ENCODE measurements at regions not wholly inside any gene's neighbourhood (a gene's known extent, or its start where the extent isn't known, plus 50 kb on each side); places are given as distances from the start of the nearest gene placed in this dataset.

DNA sequence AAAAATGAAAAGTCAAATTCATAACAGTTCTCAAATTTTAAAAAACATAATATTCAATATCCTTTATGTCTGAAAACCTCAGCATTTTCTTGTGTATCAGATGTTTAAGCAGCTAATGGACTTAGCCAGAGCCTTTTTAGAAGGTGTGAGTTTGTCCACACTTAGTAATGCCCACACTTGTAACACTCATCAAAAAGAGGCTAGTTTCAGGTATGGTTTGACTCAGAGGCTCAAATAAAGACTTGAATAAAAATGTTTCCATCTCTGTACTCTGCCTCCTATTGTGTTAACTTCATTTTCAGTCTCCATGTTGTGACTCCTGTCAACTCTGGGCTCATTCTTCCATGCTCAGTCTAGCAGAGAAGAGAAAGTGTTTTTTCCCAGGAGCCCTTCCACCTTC lies 311.6 kb downstream of the IRS1 start (continued):
- TF ChIP-seq, protein P1, sequence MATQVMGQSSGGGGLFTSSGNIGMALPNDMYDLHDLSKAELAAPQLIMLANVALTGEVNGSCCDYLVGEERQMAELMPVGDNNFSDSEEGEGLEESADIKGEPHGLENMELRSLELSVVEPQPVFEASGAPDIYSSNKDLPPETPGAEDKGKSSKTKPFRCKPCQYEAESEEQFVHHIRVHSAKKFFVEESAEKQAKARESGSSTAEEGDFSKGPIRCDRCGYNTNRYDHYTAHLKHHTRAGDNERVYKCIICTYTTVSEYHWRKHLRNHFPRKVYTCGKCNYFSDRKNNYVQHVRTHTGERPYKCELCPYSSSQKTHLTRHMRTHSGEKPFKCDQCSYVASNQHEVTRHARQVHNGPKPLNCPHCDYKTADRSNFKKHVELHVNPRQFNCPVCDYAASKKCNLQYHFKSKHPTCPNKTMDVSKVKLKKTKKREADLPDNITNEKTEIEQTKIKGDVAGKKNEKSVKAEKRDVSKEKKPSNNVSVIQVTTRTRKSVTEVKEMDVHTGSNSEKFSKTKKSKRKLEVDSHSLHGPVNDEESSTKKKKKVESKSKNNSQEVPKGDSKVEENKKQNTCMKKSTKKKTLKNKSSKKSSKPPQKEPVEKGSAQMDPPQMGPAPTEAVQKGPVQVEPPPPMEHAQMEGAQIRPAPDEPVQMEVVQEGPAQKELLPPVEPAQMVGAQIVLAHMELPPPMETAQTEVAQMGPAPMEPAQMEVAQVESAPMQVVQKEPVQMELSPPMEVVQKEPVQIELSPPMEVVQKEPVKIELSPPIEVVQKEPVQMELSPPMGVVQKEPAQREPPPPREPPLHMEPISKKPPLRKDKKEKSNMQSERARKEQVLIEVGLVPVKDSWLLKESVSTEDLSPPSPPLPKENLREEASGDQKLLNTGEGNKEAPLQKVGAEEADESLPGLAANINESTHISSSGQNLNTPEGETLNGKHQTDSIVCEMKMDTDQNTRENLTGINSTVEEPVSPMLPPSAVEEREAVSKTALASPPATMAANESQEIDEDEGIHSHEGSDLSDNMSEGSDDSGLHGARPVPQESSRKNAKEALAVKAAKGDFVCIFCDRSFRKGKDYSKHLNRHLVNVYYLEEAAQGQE (IDR thresholded peaks at IDR 0.05): no peak
- TF ChIP-seq EGR1 (IDR thresholded peaks at IDR 0.05; ENCODE audit: low read depth in 2 of 2): no peak

DNA sequence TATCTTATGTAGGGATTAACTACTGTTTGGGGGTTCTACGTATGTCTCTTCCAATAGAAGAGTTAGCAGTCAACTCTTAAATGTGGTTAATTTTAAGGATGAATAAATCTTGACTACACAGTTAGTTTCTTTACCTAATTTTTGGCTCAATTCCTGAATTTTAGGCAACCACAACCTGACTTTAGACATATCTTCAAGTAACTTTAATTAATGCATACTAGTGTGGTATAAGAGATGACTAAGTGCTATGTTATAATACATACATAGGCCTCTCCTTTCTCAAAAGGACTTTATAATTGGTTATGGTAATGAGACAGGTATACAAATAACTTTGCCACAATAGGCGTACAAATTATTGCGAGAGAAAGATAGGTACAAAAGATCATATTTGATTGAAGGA lies 312.0 kb downstream of the IRS1 start:
- 95% methylated on average over 3 of the region's 3 CpGs for WGBS
- H3K27ac ChIP-seq (ENCODE audit: low read depth in 1 of 2, low read length in 2 of 2): no peak overlapping the region
- H3K9ac ChIP-seq (ENCODE audit: low read depth in 1 of 2, low read length in 2 of 2): no peak overlapping the region
- no peaks in the 10 kb centered on the region for H3K36me3 ChIP-seq (ENCODE audit: control insufficient read depth in 4 of 4, insufficient read depth in 3 of 4, low read depth in 1 of 4, low read length in 3 of 4)
- no peak overlapping the region for H3K4me3 ChIP-seq (ENCODE audit: low read depth in 1 of 3, low read length in 3 of 3)
- DNase-seq (ENCODE audit: low spot score): no peak
- no peaks in the 10 kb centered on the region for H3K27me3 ChIP-seq (ENCODE audit: control insufficient read depth in 4 of 4, insufficient read depth in 4 of 4, low read length in 3 of 4)
- TF ChIP-seq FOXA1 (IDR thresholded peaks at IDR 0.05): no peak
- no peak for TF ChIP-seq JUND (IDR thresholded peaks at IDR 0.05)
- TF ChIP-seq GABPA (IDR thresholded peaks at IDR 0.05 in 1 of 2, conservative IDR thresholded peaks at IDR 0.05 in 1 of 2): no peak
- TF ChIP-seq RXRA (IDR thresholded peaks at IDR 0.05): no peak
- no peak for TF ChIP-seq TAF1 (conservative IDR thresholded peaks at IDR 0.05)
- TF ChIP-seq, protein P2, sequence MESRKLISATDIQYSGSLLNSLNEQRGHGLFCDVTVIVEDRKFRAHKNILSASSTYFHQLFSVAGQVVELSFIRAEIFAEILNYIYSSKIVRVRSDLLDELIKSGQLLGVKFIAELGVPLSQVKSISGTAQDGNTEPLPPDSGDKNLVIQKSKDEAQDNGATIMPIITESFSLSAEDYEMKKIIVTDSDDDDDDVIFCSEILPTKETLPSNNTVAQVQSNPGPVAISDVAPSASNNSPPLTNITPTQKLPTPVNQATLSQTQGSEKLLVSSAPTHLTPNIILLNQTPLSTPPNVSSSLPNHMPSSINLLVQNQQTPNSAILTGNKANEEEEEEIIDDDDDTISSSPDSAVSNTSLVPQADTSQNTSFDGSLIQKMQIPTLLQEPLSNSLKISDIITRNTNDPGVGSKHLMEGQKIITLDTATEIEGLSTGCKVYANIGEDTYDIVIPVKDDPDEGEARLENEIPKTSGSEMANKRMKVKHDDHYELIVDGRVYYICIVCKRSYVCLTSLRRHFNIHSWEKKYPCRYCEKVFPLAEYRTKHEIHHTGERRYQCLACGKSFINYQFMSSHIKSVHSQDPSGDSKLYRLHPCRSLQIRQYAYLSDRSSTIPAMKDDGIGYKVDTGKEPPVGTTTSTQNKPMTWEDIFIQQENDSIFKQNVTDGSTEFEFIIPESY (IDR thresholded peaks at IDR 0.05): no peak
- no peak for TF ChIP-seq YY1 (IDR thresholded peaks at IDR 0.05)
- no peak for TF ChIP-seq SP1 (IDR thresholded peaks at IDR 0.05)
- no peak for TF ChIP-seq EGR1 (IDR thresholded peaks at IDR 0.05; ENCODE audit: low read depth in 2 of 2)
- no peak for TF ChIP-seq RAD21 (IDR thresholded peaks at IDR 0.05)
- no peak for TF ChIP-seq HNF4G (IDR thresholded peaks at IDR 0.05)
- TF ChIP-seq, protein P3, sequence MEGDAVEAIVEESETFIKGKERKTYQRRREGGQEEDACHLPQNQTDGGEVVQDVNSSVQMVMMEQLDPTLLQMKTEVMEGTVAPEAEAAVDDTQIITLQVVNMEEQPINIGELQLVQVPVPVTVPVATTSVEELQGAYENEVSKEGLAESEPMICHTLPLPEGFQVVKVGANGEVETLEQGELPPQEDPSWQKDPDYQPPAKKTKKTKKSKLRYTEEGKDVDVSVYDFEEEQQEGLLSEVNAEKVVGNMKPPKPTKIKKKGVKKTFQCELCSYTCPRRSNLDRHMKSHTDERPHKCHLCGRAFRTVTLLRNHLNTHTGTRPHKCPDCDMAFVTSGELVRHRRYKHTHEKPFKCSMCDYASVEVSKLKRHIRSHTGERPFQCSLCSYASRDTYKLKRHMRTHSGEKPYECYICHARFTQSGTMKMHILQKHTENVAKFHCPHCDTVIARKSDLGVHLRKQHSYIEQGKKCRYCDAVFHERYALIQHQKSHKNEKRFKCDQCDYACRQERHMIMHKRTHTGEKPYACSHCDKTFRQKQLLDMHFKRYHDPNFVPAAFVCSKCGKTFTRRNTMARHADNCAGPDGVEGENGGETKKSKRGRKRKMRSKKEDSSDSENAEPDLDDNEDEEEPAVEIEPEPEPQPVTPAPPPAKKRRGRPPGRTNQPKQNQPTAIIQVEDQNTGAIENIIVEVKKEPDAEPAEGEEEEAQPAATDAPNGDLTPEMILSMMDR (IDR thresholded peaks at IDR 0.05; ENCODE audit: low read depth, low read length, missing input control): no peak
- no peak for TF ChIP-seq NR2F2 (IDR thresholded peaks at IDR 0.05)
- no peak for TF ChIP-seq HNF4A (conservative IDR thresholded peaks at IDR 0.05)
- no peaks in the 10 kb centered on the region for H3K9me3 ChIP-seq (ENCODE audit: control insufficient read depth in 4 of 4, low read length in 3 of 4)
- H3K4me1 ChIP-seq (ENCODE audit: control insufficient read depth in 4 of 4, insufficient read depth in 4 of 4, low read length in 3 of 4): no peaks in the 10 kb centered on the region

Data from liver (tissue), 8 donors.